ENCODE measurements at regions not wholly inside any gene's neighbourhood (a gene's known extent, or its start where the extent isn't known, plus 50 kb on each side); places are given as distances from the start of the nearest gene placed in this dataset.

DNA sequence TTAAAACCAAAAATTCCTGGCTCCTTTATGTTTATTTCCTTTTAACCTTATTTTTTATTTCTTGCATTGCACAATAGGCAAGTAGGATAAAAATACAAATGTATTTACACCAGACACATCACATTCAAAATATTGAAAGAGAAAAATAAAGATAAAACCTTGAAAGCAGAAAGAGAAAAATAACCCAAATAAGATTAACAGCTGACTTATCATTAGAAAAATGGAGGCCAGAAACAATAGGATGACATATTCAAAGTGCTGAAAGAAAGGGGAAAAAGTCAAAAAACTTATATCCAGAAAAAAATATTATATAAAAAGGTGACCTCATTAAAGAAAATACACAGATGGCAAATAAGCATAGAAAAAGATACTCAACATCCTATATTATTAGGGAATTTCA lies 459.4 kb downstream of the NUF2 start:
- TF ChIP-seq, protein P1, sequence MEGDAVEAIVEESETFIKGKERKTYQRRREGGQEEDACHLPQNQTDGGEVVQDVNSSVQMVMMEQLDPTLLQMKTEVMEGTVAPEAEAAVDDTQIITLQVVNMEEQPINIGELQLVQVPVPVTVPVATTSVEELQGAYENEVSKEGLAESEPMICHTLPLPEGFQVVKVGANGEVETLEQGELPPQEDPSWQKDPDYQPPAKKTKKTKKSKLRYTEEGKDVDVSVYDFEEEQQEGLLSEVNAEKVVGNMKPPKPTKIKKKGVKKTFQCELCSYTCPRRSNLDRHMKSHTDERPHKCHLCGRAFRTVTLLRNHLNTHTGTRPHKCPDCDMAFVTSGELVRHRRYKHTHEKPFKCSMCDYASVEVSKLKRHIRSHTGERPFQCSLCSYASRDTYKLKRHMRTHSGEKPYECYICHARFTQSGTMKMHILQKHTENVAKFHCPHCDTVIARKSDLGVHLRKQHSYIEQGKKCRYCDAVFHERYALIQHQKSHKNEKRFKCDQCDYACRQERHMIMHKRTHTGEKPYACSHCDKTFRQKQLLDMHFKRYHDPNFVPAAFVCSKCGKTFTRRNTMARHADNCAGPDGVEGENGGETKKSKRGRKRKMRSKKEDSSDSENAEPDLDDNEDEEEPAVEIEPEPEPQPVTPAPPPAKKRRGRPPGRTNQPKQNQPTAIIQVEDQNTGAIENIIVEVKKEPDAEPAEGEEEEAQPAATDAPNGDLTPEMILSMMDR (IDR thresholded peaks at IDR 0.05), result no peak
- no peak for TF ChIP-seq POLR2A (IDR thresholded peaks at IDR 0.05)

Measured in right lobe of liver (tissue), 4 donors.